Activated CD8-positive, alpha-beta T cell treated with anti-CD3 and anti-CD28 coated beads for 36 hours (primary cell): ENCODE measurements at regions not wholly inside any gene's neighbourhood (a gene's known extent, or its start where the extent isn't known, plus 50 kb on each side); places are given as distances from the start of the nearest gene placed in this dataset.

Experiments
- ATAC-seq: fragments of 200-7000 bp; cut with Tn5 transposase; one replicate; pipeline ENCODE4 v1.10.0; 2021; ENCODE audit warnings: mild to moderate bottlenecking, moderate library complexity
- CTCF ChIA-PET: fragments of 350-600 bp; sonication (Branson Sonifier 250); formaldehyde crosslinking; loops from one replicate; lab custom pipeline; 2021; ENCODE audit warnings: antibody characterized with exemption; lab: Charles Lee
- POLR2A ChIA-PET: fragments of 350-600 bp; sonication (Branson Sonifier 250); formaldehyde crosslinking; loops from one replicate; lab custom pipeline; 2021; ENCODE audit warnings: antibody characterized with exemption; lab: Charles Lee
- DNase-seq: peaks from one replicate; pipeline ENCODE4 v3.0.0-alpha.2; 2020
- H3K27ac Mint-ChIP-seq: one replicate; pipeline ENCODE4 v1.8.0; 2021; ENCODE audit warnings: mild to moderate bottlenecking, mixed read lengths
- H3K27me3 Mint-ChIP-seq: one replicate; pipeline ENCODE4 v1.8.0; 2021; ENCODE audit warnings: mixed read lengths
- H3K36me3 Mint-ChIP-seq: one replicate; pipeline ENCODE4 v1.8.0; 2021; ENCODE audit warnings: low read depth, mixed read lengths
- H3K4me1 Mint-ChIP-seq: one replicate; pipeline ENCODE4 v1.8.0; 2021; ENCODE audit warnings: low read depth, mixed read lengths
- H3K4me3 Mint-ChIP-seq: one replicate; pipeline ENCODE4 v1.8.0; 2021; ENCODE audit warnings: mild to moderate bottlenecking, moderate library complexity, mixed read lengths
- H3K9me3 Mint-ChIP-seq: one replicate; pipeline ENCODE4 v1.8.0; 2021; ENCODE audit warnings: mixed read lengths
- intact Hi-C: fragments of 100-400 bp; cut with micrococcal nuclease; formaldehyde crosslinking; loops from one replicate; pipeline ENCODE4 v1.10.0; 2022
- TF ChIP-seq, protein P1 (sequence below): fragments of 200-600 bp; IDR thresholded peaks from one replicate; pipeline ENCODE4 v1.8.0; 2022; ENCODE audit warnings: antibody characterized with exemption, mild to moderate bottlenecking

GRCh38 chr4:176631611-176632010 is 161.1 kb downstream of the VEGFC start:
- ATAC-seq = no peak
- POLR2A ChIA-PET = no interaction called here
- H3K4me3 Mint-ChIP-seq = no peak overlapping the region
- no peaks in the 10 kb centered on the region for H3K36me3 Mint-ChIP-seq
- no peaks in the 10 kb centered on the region for H3K27me3 Mint-ChIP-seq
- no peak overlapping the region for H3K27ac Mint-ChIP-seq
- intact Hi-C loops = no loop called here
- DNase-seq = no peak
- H3K4me1 Mint-ChIP-seq = no peaks in the 10 kb centered on the region
- CTCF ChIA-PET = no interaction called here
- H3K9me3 Mint-ChIP-seq = peaks cover 8% of the 10 kb centered on the region
- TF ChIP-seq, protein P1, sequence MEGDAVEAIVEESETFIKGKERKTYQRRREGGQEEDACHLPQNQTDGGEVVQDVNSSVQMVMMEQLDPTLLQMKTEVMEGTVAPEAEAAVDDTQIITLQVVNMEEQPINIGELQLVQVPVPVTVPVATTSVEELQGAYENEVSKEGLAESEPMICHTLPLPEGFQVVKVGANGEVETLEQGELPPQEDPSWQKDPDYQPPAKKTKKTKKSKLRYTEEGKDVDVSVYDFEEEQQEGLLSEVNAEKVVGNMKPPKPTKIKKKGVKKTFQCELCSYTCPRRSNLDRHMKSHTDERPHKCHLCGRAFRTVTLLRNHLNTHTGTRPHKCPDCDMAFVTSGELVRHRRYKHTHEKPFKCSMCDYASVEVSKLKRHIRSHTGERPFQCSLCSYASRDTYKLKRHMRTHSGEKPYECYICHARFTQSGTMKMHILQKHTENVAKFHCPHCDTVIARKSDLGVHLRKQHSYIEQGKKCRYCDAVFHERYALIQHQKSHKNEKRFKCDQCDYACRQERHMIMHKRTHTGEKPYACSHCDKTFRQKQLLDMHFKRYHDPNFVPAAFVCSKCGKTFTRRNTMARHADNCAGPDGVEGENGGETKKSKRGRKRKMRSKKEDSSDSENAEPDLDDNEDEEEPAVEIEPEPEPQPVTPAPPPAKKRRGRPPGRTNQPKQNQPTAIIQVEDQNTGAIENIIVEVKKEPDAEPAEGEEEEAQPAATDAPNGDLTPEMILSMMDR = no peak
